Right kidney (tissue), 1 donor: ENCODE measurements at regions not wholly inside any gene's neighbourhood (a gene's known extent, or its start where the extent isn't known, plus 50 kb on each side); places are given as distances from the start of the nearest gene placed in this dataset.
A peak's percentile ranks its signal among the peaks of the same experiment; 100 is the strongest.

Source experiments
- DNase-seq: peaks from one replicate; pipeline ENCODE4 v3.0.0-alpha.2; 2016

DNA sequence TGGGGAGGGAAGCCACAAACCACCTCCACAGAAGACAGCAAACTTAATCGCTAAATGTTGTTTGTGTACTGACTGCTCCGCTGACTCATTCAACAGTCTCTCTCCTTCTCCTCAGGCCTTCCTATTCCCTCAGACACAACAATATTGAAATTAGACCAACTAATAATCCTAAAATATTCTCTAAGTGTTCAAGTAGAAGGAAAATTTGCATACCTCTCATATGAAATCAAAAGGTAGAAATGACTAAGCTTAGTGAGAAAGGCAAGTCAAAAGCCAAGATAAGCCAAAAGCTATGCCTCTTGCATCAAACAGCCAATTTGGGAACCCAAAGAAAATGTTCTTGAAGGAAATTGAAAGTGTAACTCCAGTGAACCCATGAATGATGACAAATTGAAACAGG, 75.7 kb upstream of the ARHGAP24 start:
- DNase-seq: no peak

DNA sequence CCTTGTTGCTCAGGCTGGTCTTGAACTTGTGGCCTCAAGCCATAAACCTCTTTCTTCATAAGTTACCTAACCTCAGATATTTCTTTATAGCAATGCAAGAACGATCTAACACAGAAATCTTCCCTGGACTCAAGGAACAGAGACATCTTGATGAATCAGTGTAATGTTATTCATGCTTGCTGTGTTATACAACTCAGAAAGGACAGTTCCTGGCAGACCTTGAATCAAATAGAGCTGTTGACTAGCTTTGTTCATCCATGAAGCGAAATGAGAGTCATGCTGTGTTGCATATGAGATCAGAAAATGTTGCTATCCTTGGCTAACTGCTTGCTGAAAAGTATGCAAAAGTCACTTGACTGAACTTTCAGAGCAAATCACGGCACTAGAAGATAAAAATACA, 72.6 kb upstream of the ARHGAP24 start:
- DNase-seq: no peak

DNA sequence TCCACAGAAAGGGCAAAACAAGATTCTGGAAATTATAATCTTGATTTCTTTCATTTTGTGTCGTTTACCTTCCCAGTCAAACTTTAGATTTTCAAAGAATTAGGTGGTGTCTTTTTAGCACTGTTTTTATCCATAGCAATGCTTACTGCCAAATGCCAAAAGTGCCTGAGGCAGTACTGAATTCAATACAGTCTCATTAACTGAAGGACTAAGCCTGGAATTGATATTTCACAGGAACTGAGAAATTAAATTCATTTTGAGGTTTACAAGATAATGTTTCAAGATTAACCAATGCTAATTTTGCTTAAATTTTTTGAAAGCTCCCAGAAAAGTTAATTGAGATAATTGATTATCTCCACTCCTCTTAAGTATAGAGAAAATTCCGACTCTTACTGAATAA, 68.8 kb upstream of the ARHGAP24 start:
- DNase-seq: no peak

DNA sequence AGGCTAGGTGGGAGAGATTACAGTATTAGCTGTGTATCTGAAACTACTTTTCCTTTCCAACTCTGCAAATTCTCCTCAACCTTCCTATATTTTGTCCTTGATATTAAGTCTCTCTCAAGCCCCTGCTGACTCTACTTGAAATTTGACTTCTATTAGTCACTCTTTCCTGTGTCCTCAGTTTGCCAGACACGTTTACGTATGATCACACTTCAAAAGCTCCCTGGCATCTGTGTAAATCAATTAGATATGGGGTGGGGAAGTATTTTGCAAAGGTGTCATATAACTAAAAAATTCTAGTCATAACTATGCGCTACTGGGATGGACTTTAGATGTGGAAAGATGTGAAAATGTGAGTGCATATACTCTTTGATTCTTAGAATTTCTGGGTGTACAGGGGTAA, 67.4 kb upstream of the ARHGAP24 start:
- DNase-seq: no peak

DNA sequence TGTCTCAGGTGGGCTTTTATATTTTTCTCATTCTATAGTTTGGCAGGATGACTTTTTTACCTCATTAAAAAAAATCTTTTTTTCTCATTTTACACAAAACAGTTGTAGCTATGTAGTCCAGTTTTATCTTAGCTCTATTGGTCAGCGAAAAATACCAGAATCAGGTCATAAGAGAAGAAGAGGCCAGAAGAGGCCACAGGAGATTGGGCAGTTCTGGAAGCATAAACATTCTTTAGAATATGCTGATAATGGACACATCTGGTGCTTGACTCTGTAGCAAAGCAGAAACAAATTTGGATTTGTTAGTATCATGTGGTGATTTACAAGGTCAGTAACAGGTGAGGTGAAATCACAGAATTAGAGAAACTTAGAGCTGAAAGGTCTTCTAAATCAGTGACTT, 66.6 kb upstream of the ARHGAP24 start:
- no peak for DNase-seq

DNA sequence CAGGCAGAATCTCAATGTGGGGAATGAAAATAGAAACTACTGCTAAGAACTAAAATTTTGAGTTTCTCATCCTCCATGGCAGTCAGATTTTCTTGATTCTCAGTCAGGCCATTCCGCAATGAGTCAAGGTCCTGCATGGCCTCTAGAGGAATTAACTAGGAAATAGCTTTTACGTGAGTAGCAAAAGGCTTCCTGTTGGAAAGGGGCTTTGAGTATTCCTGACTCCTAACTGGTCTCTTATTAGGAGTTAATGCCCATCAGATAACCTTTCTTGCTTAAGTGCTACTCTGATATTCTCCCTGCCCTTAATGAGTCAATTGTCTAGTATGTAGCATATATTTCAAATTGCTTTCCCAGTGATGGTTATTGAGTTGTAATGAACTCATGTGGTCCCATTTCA, 65.7 kb upstream of the ARHGAP24 start:
- DNase-seq: no peak

DNA sequence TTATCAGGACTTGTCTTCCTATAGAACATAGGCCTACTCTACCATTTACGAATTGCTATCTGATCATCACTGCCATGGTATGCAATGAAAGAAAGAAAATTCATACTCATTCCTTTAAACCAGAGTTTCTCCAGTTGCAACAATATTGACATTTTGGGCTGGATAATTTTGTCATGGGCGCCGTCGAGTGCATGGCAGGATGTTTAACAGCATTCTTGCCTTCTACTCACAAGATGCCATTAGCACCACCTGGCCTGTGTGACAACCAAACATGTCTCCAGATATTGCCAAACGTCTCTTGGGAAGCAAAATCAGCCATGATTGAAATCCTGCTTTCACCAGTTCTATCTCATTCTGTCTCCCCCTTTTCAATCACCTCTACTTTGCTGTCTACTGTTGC, 63.6 kb upstream of the ARHGAP24 start:
- no peak for DNase-seq

DNA sequence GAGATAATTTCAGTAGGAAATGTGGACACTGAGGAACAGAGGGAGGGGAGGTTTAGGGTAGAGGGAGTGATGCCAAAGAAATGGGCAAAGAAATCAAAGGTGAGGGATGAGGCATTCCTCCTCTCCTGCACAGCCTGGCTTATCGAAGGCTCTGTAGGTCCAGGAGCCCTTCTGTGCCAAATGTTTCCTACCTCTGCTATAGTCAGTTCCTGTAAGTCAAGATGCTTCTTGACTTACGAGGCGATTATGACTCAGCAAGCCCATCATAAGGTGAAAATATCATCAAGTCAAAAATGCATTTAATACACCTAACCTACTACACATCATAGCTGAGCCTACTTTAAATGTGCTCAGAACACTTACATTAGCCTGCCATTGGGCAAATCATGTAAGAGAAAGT, 60.0 kb upstream of the ARHGAP24 start:
- no peak for DNase-seq

DNA sequence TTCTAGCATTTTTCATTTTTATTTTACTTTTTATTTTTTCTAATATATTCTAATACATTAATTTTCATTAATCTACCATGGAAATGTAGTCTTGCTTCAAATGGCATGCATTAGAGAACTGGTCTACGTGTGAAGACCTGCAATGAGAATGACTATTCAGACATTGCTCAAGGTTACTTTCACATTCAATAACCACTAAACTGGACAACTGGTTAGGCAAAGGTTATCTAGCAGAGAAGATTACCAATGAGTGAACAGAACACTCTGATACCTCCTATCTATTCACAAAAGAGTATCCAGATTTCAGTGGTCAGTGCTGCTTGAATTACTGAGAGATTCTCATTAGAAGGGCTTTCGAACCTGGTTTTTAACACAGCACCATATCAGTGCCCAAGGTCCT, 58.9 kb upstream of the ARHGAP24 start:
- no peak for DNase-seq

DNA sequence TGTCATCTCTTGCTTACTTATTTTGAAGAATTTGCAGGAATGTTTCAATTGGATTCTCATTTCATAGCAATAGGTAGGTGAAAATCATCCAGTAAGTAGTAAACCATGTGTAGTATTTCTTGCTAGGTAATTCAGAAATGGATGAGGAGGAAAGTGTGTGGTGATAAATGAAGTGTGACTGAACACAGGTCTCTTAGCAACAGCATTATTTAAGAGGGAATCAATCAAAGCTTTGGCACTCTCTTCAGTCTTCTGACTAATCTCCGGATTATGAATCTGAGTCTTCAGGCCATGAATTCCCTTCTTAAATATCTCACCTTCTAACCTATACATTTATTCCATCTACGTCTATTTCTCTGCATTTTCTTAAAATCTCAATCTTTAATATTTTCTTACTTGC, 55.8 kb upstream of the ARHGAP24 start:
- no peak for DNase-seq

DNA sequence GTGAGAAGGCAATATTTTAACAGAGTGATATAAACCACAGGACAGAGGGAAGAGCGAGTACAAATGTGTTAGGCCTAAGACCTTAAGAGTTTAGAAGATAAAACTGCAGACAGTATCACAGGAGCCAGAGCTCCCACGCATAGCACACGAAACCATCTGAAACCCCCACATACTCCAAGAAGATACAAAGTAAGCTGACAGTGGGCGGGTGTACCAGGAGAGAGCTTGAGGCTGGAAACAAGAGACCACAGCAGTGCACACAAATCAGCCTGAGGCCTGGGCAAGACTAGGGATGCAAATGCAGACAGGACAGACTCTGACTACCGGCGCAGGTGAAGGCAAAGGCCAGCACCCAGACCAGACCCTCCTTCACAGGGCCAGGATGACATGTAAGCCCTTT, 54.1 kb upstream of the ARHGAP24 start:
- DNase-seq: peak; percentile 15

DNA sequence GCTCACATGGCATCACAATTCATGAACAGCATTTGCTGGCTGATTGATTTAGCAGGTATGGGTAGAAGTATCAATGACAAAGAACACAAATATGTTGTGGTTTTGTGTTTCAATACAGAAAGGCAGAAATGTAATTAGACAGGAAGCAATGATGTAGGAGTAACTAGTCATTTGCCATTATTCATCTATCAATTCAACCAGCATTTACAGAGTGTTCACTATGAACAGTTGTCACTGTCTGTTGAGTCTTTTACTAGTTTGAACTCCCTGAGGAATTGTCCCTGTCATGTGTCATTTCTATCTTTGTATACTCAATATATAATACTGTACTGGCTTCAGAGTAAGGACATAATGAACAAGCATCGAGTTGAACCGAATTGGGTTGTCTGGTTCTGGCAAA, 51.5 kb upstream of the ARHGAP24 start:
- DNase-seq: no peak
